ENCODE measurements at regions not wholly inside any gene's neighbourhood (a gene's known extent, or its start where the extent isn't known, plus 50 kb on each side); places are given as distances from the start of the nearest gene placed in this dataset.

- TF ChIP-seq, protein P1, sequence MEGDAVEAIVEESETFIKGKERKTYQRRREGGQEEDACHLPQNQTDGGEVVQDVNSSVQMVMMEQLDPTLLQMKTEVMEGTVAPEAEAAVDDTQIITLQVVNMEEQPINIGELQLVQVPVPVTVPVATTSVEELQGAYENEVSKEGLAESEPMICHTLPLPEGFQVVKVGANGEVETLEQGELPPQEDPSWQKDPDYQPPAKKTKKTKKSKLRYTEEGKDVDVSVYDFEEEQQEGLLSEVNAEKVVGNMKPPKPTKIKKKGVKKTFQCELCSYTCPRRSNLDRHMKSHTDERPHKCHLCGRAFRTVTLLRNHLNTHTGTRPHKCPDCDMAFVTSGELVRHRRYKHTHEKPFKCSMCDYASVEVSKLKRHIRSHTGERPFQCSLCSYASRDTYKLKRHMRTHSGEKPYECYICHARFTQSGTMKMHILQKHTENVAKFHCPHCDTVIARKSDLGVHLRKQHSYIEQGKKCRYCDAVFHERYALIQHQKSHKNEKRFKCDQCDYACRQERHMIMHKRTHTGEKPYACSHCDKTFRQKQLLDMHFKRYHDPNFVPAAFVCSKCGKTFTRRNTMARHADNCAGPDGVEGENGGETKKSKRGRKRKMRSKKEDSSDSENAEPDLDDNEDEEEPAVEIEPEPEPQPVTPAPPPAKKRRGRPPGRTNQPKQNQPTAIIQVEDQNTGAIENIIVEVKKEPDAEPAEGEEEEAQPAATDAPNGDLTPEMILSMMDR (IDR thresholded peaks at IDR 0.05), result no peak
- no peak for TF ChIP-seq POLR2A (IDR thresholded peaks at IDR 0.05)
Observed at GRCh38 chr7:15783987-15784693, 97.7 kb upstream of the MEOX2 start.

All from tibial nerve (tissue), 3 donors.